ENCODE measurements at regions not wholly inside any gene's neighbourhood (a gene's known extent, or its start where the extent isn't known, plus 50 kb on each side); places are given as distances from the start of the nearest gene placed in this dataset.

DNA sequence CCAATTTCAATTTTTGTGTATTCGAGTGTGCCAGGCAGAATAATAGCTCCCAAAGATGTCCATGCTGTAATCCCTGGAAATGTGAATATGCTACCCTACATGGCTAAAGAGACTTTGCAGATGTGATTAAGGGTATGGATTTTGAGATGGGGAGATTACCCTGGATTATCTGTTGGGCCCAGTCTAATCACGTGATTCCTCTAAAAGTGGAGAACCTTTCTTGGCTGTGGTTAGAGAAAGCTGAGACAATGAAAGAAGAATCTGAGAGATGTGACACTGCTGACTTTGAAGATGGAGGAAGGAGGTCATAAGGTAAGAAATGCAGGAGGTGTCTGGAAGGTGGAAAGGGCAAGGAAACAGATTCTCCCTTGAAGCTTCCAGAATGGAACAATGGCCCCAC lies 503.5 kb upstream of the PITX2 start:
- no peaks in the 10 kb centered on the region for H3K27me3 ChIP-seq
- no peak overlapping the region for H3K27ac ChIP-seq
- H3K4me1 ChIP-seq: no peaks in the 10 kb centered on the region
- TF ChIP-seq EP300 (IDR thresholded peaks at IDR 0.05) (no peak), POLR2AphosphoS5 (IDR thresholded peaks at IDR 0.05) (no peak), CTCF (IDR thresholded peaks at IDR 0.05) (no peak), POLR2A (IDR thresholded peaks at IDR 0.05) (no peak)
- WGBS: 82% methylated on average over 2 of the region's 2 CpGs
- no peaks in the 10 kb centered on the region for H3K9me3 ChIP-seq
- no peak for DNase-seq (ENCODE audit: low spot score in 2 of 2)
- no peak overlapping the region for H3K4me3 ChIP-seq
- no peaks in the 10 kb centered on the region for H3K36me3 ChIP-seq

DNA sequence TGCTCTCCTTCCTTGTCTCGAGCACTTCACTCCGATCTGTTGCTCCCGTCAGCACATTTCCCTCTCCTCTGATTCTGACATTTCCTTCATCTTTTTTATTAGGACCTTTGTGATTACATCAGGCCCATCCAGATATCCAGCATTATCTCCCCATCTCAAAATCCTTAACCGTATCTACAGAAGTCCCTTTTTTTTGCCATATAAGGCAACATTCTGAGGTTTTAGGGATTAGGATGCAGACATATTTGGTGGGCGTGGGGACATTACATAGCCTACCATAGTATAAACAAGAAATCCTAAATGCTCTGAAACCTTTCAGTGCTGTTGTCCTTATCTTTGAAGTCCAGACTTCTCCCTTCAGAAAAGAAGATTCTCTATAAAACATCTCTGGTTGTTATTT lies 505.0 kb upstream of the PITX2 start:
- Histone ChIP-seq H3K9me3 (no peaks in the 10 kb centered on the region), H3K4me3 (no peak overlapping the region), H3K27ac (no peak overlapping the region), H3K4me1 (no peaks in the 10 kb centered on the region), H3K36me3 (no peaks in the 10 kb centered on the region), H3K27me3 (no peaks in the 10 kb centered on the region)
- TF ChIP-seq CTCF (IDR thresholded peaks at IDR 0.05) (no peak), EP300 (IDR thresholded peaks at IDR 0.05) (no peak)
- 76% methylated on average over 5 of the region's 5 CpGs for WGBS
- DNase-seq (ENCODE audit: low spot score in 2 of 2): no peak

DNA sequence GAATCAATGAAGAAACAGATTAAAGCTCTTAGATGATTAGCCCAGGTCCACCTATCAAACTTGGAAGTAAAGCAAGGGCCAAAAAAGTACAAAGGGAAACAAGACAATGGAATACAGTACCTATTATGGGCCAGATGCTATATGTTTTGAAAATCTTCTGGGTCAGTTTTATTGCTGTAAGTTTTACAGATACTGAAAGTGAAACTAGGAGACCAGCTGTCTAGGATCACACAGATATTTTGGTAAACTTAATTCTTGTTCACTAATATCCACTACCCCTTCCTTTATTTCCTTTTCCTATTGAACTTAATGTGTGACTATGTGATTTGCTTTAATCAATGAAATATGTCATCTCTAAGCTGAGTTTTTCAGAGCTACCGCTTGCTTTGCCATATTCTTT lies 505.4 kb upstream of the PITX2 start:
- no peak for TF ChIP-seq POLR2AphosphoS5 (IDR thresholded peaks at IDR 0.05)
- TF ChIP-seq CTCF (IDR thresholded peaks at IDR 0.05): no peak
- no peak for TF ChIP-seq POLR2A (IDR thresholded peaks at IDR 0.05)
- TF ChIP-seq EP300 (IDR thresholded peaks at IDR 0.05): no peak
- no peaks in the 10 kb centered on the region for H3K4me1 ChIP-seq
- DNase-seq (ENCODE audit: low spot score in 2 of 2): no peak

GRCh38 chr4:111136438-111136837 lies 513.6 kb upstream of the PITX2 start:
- Histone ChIP-seq H3K4me1 (no peaks in the 10 kb centered on the region), H3K9me3 (no peaks in the 10 kb centered on the region), H3K36me3 (no peaks in the 10 kb centered on the region), H3K4me3 (no peak overlapping the region), H3K27me3 (no peaks in the 10 kb centered on the region), H3K27ac (no peak overlapping the region)
- DNase-seq (ENCODE audit: low spot score in 2 of 2): no peak
- no peak for TF ChIP-seq EP300 (IDR thresholded peaks at IDR 0.05)
- TF ChIP-seq POLR2A (IDR thresholded peaks at IDR 0.05): no peak
- TF ChIP-seq CTCF (IDR thresholded peaks at IDR 0.05): no peak
- no peak for TF ChIP-seq POLR2AphosphoS5 (IDR thresholded peaks at IDR 0.05)
- WGBS: 69% methylated on average over 1 of the region's 1 CpG

More for the DNA sequence above, 505.4 kb upstream of the PITX2 start:
- no peaks in the 10 kb centered on the region for H3K36me3 ChIP-seq
- WGBS: 93% methylated on average over 1 of the region's 1 CpG
- no peaks in the 10 kb centered on the region for H3K27me3 ChIP-seq
- H3K4me3 ChIP-seq: no peak overlapping the region
- no peak overlapping the region for H3K27ac ChIP-seq
- H3K9me3 ChIP-seq: no peaks in the 10 kb centered on the region

- no peaks in the 10 kb centered on the region for H3K36me3 ChIP-seq
- H3K4me1 ChIP-seq: no peaks in the 10 kb centered on the region
- no peak for DNase-seq (ENCODE audit: low spot score in 2 of 2)
- no peak overlapping the region for H3K4me3 ChIP-seq
- no peaks in the 10 kb centered on the region for H3K27me3 ChIP-seq
- no peaks in the 10 kb centered on the region for H3K9me3 ChIP-seq
- TF ChIP-seq CTCF (IDR thresholded peaks at IDR 0.05) (no peak), POLR2A (IDR thresholded peaks at IDR 0.05) (no peak), EP300 (IDR thresholded peaks at IDR 0.05) (no peak), POLR2AphosphoS5 (IDR thresholded peaks at IDR 0.05) (no peak)
- H3K27ac ChIP-seq: no peak overlapping the region
Observed at GRCh38 chr4:111136967-111137366, 514.1 kb upstream of the PITX2 start.

Measured in suprapubic skin (tissue), 4 donors.